Neural cell (in vitro differentiated cells): ENCODE measurements at regions not wholly inside any gene's neighbourhood (a gene's known extent, or its start where the extent isn't known, plus 50 kb on each side); places are given as distances from the start of the nearest gene placed in this dataset.

ENCODE experiments used
- CTCF ChIP-seq: fragments of 450-650 bp; IDR thresholded peaks from 2 replicates; pipeline ENCODE4 v1.5.1; 2014; ENCODE audit warnings: antibody characterized with exemption, mild to moderate bottlenecking, moderate library complexity; ENCODE audit not compliant: poor library complexity, severe bottlenecking
- MXI1 ChIP-seq: fragments of 450-650 bp; conservative IDR thresholded peaks from 2 replicates; pipeline ENCODE4 v1.6.1; 2014; ENCODE audit warnings: antibody characterized with exemption, mild to moderate bottlenecking; ENCODE audit not compliant: poor library complexity, severe bottlenecking

GRCh38 chr6:33886673-33887144, 82.9 kb upstream of the MLN start:
- TF ChIP-seq CTCF (no peak), MXI1 (no peak)
